DND-41 (cell line): ENCODE measurements at regions not wholly inside any gene's neighbourhood (a gene's known extent, or its start where the extent isn't known, plus 50 kb on each side); places are given as distances from the start of the nearest gene placed in this dataset.

Experiments used
- ATAC-seq: fragments of 200-7000 bp; cut with Tn5 transposase; 3 replicates; pipeline ENCODE4 v1.9.1; 2021; ENCODE audit warnings: low read depth; ENCODE audit not compliant: insufficient read depth
- DNase-seq: peaks from one replicate; pipeline ENCODE4 v3.0.0-alpha.2; 2020
- H2AFZ ChIP-seq: 2 replicates; pipeline ENCODE4 v1.6.0; 2012; ENCODE audit warnings: low read depth, low read length
- H3K27ac ChIP-seq: 2 replicates; pipeline ENCODE4 v1.5.1; 2012; ENCODE audit warnings: low read length, inconsistent platforms
- H3K27me3 ChIP-seq: fragments of 200-600 bp; sonication (generic); 2 replicates; pipeline ENCODE4 v1.6.0; 2012; ENCODE audit warnings: low read length, mild to moderate bottlenecking, inconsistent platforms; ENCODE audit not compliant: insufficient read depth, poor library complexity
- H3K36me3 ChIP-seq: 2 replicates; pipeline ENCODE4 v1.5.1; 2012; ENCODE audit warnings: low read length, inconsistent platforms; ENCODE audit not compliant: insufficient read depth
- H3K4me1 ChIP-seq: 2 replicates; pipeline ENCODE4 v1.5.1; 2012; ENCODE audit warnings: mild to moderate bottlenecking, low read length; ENCODE audit not compliant: insufficient read depth
- H3K4me2 ChIP-seq: 2 replicates; pipeline ENCODE4 v1.6.0; 2012; ENCODE audit warnings: mild to moderate bottlenecking, moderate library complexity, low read length, inconsistent platforms; ENCODE audit not compliant: insufficient read depth
- H3K4me3 ChIP-seq, 2 experiments: fragments of 200-600 bp in 1 of 2; shearing (Covaris generic) in 1 of 2; 2 replicates each; pipeline ENCODE4 v1.5.1; 2012 to 2016; ENCODE audit warnings: inconsistent platforms in 2 of 2, low read length in 2 of 2, mild to moderate bottlenecking in 2 of 2, low read depth in 1 of 2, moderate library complexity in 1 of 2
- H3K79me2 ChIP-seq: 2 replicates; pipeline ENCODE4 v1.6.0; 2012; ENCODE audit warnings: low read length, inconsistent platforms; ENCODE audit not compliant: insufficient read depth
- H3K9ac ChIP-seq: 2 replicates; pipeline ENCODE4 v1.6.0; 2012; ENCODE audit warnings: low read depth, mild to moderate bottlenecking, inconsistent platforms, low read length, moderate library complexity
- H3K9me3 ChIP-seq: 2 replicates; pipeline ENCODE4 v1.5.1; 2012; ENCODE audit warnings: low read length, moderate library complexity, mild to moderate bottlenecking, inconsistent platforms; ENCODE audit not compliant: insufficient read depth, severe bottlenecking
- H4K20me1 ChIP-seq: 2 replicates; pipeline ENCODE4 v1.6.0; 2012; ENCODE audit warnings: low read length; ENCODE audit not compliant: insufficient read depth
- CTCF ChIP-seq: IDR thresholded peaks from 2 replicates; pipeline ENCODE4 v1.5.1; 2012; ENCODE audit warnings: borderline replicate concordance, low read length, moderate library complexity, mild to moderate bottlenecking; ENCODE audit not compliant: poor library complexity, severe bottlenecking; ENCODE audit errors: extremely low read depth
- EZH2 ChIP-seq: IDR thresholded peaks from 3 replicates; pipeline ENCODE4 v1.6.1; 2012; ENCODE audit warnings: borderline replicate concordance, low read depth, mild to moderate bottlenecking, moderate library complexity, low read length, inconsistent platforms; ENCODE audit not compliant: severe bottlenecking

- H3K27me3 ChIP-seq = no peaks in the 10 kb centered on the region
- H3K9me3 ChIP-seq = no peaks in the 10 kb centered on the region
- TF ChIP-seq EZH2 = no peak
- no peak for TF ChIP-seq CTCF
- ATAC-seq (no peak), DNase-seq (no peak)
- no peaks in the 10 kb centered on the region for H3K36me3 ChIP-seq
- H3K27ac ChIP-seq = no peak overlapping the region
- no peak overlapping the region for H3K4me2 ChIP-seq
- no peaks in the 10 kb centered on the region for H3K4me1 ChIP-seq
- H3K9ac ChIP-seq = no peak overlapping the region
- H4K20me1 ChIP-seq = no peaks in the 10 kb centered on the region
- H3K4me3 ChIP-seq = no peak overlapping the region
- H3K79me2 ChIP-seq = no peaks in the 10 kb centered on the region
- no peak overlapping the region for H2AFZ ChIP-seq
These were observed 114.7 kb upstream of the ADAMTS19 start for GRCh38 chr5:129345213-129345924.

GRCh38 chr5:129356846-129357245 is 103.3 kb upstream of the ADAMTS19 start:
- Histone ChIP-seq H2AFZ (no peak overlapping the region), H4K20me1 (no peaks in the 10 kb centered on the region), H3K4me3 (no peak overlapping the region), H3K9ac (no peak overlapping the region), H3K4me1 (no peaks in the 10 kb centered on the region), H3K9me3 (no peaks in the 10 kb centered on the region), H3K27me3 (no peaks in the 10 kb centered on the region), H3K36me3 (no peaks in the 10 kb centered on the region), H3K27ac (no peak overlapping the region), H3K4me2 (no peak overlapping the region), H3K79me2 (no peaks in the 10 kb centered on the region)
- TF ChIP-seq EZH2 (no peak), CTCF (no peak)
- DNase-seq = no peak
- ATAC-seq = no peak

GRCh38 chr5:129358069-129358468 is 102.0 kb upstream of the ADAMTS19 start:
- Histone ChIP-seq H3K27me3 (no peaks in the 10 kb centered on the region), H4K20me1 (no peaks in the 10 kb centered on the region), H3K9ac (no peak overlapping the region), H3K4me3 (no peak overlapping the region), H3K4me1 (no peaks in the 10 kb centered on the region), H3K79me2 (no peaks in the 10 kb centered on the region), H3K36me3 (no peaks in the 10 kb centered on the region), H3K27ac (no peak overlapping the region), H3K4me2 (no peak overlapping the region), H3K9me3 (no peaks in the 10 kb centered on the region), H2AFZ (no peak overlapping the region)
- TF ChIP-seq CTCF (no peak), EZH2 (no peak)
- DNase-seq (no peak), ATAC-seq (no peak)

- H3K4me1 ChIP-seq = no peaks in the 10 kb centered on the region
- no peak overlapping the region for H3K4me3 ChIP-seq
- H3K9me3 ChIP-seq = no peaks in the 10 kb centered on the region
- H4K20me1 ChIP-seq = no peaks in the 10 kb centered on the region
- no peak for TF ChIP-seq CTCF
- TF ChIP-seq EZH2 = no peak
- no peak overlapping the region for H3K27ac ChIP-seq
- no peaks in the 10 kb centered on the region for H3K27me3 ChIP-seq
- no peak overlapping the region for H3K4me2 ChIP-seq
- H3K79me2 ChIP-seq = no peaks in the 10 kb centered on the region
- ATAC-seq (no peak), DNase-seq (no peak)
- H3K36me3 ChIP-seq = no peaks in the 10 kb centered on the region
- H3K9ac ChIP-seq = no peak overlapping the region
- H2AFZ ChIP-seq = no peak overlapping the region
These were observed 100.6 kb upstream of the ADAMTS19 start for GRCh38 chr5:129359450-129359849.
